Tibial artery (tissue), 4 donors: ENCODE measurements at regions not wholly inside any gene's neighbourhood (a gene's known extent, or its start where the extent isn't known, plus 50 kb on each side); places are given as distances from the start of the nearest gene placed in this dataset.
"Not testable (repeated sequence)": the region's sequence is repeated elsewhere in the genome, so short reads cannot be mapped to it uniquely, and the experiment has no call there.

Experiments used
- DNase-seq, 2 donors: peaks; one replicate each; pipeline ENCODE4 v3.0.0-alpha.2; 2019
- H3K27ac ChIP-seq, 2 donors: fragments of 200-600 bp; sonication (generic) in 1 of 2; 1 replicate in 1 of 2; 2 replicates in 1 of 2; pipeline ENCODE4 v1.5.1; 2018 to 2019; ENCODE audit warnings: mild to moderate bottlenecking in 1 of 2
- H3K27me3 ChIP-seq, 2 donors: fragments of 200-600 bp; sonication (generic) in 1 of 2; one replicate each; pipeline versions ENCODE4 v1.5.1 to v1.6.0; 2016 to 2019
- H3K36me3 ChIP-seq, 3 donors: fragments of 200-600 bp; sonication (generic) in 2 of 3; one replicate each; pipeline ENCODE4 v1.5.1; 2016 to 2019; ENCODE audit warnings: mild to moderate bottlenecking in 2 of 3
- H3K4me1 ChIP-seq, 4 donors: fragments of 200-600 bp; sonication (generic) in 2 of 4; 1 replicate in 3 of 4; 2 replicates in 1 of 4; pipeline ENCODE4 v1.5.1; 2016 to 2019
- H3K4me3 ChIP-seq, 2 donors: fragments of 200-600 bp; sonication (generic) in 1 of 2; 1 replicate in 1 of 2; 2 replicates in 1 of 2; pipeline ENCODE4 v1.5.1; 2018 to 2019; ENCODE audit warnings: mild to moderate bottlenecking in 2 of 2
- H3K9me3 ChIP-seq, 3 donors: fragments of 200-600 bp; sonication (generic) in 1 of 3; one replicate each; pipeline ENCODE4 v1.5.1; 2016 to 2019
- CTCF ChIP-seq, 2 experiments: fragments of 200-600 bp in 1 of 2; fragments of 450-650 bp in 1 of 2; IDR thresholded peaks; one replicate each; pipeline ENCODE4 v1.5.1; 2017 to 2019; ENCODE audit warnings: antibody characterized with exemption in 2 of 2, mild to moderate bottlenecking in 1 of 2, moderate library complexity in 1 of 2
- intact Hi-C: fragments of 100-400 bp; cut with DNase I; formaldehyde crosslinking; loops from one replicate; pipeline ENCODE4 v1.15.0; 2023; ENCODE audit warnings: low total_unique reads

GRCh38 chr5:145014109-145014508 is 821.0 kb downstream of the PRELID2 start:
- Histone ChIP-seq H3K36me3 (no peaks in the 10 kb centered on the region), H3K9me3 (no peaks in the 10 kb centered on the region), H3K27ac (no peak overlapping the region), H3K4me3 (no peak overlapping the region), H3K27me3 (no peaks in the 10 kb centered on the region), H3K4me1 (no peaks in the 10 kb centered on the region)
- DNase-seq, result no peak
- TF ChIP-seq CTCF (IDR thresholded peaks at IDR 0.05), result no peak
- intact Hi-C loops, result no loop called here

DNA sequence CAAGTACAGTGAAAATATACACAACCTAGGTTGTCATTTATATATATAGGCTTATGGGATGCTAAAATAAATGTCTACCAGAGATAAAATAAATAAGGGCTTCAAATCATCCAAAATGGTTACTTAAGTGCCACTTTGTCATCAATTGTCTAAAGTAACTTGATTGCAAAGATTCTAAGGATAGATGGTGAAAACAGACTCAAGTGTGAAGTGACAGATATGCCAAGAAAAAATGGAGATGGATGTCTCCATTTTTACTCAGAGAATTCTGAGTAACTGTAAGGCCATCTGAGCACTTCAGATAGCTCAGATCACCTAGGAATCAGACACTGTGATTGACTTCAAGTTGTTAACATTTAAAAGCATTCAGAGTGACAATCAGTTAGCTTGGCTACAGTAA is 824.3 kb downstream of the PRELID2 start:
- H3K4me1 ChIP-seq, result no peaks in the 10 kb centered on the region
- H3K4me3 ChIP-seq, result no peak overlapping the region
- no peak for TF ChIP-seq CTCF (IDR thresholded peaks at IDR 0.05)
- DNase-seq, result no peak
- H3K9me3 ChIP-seq, result no peaks in the 10 kb centered on the region
- no peaks in the 10 kb centered on the region for H3K27me3 ChIP-seq
- intact Hi-C loops, result no loop called here
- H3K27ac ChIP-seq, result no peak overlapping the region
- no peaks in the 10 kb centered on the region for H3K36me3 ChIP-seq

DNA sequence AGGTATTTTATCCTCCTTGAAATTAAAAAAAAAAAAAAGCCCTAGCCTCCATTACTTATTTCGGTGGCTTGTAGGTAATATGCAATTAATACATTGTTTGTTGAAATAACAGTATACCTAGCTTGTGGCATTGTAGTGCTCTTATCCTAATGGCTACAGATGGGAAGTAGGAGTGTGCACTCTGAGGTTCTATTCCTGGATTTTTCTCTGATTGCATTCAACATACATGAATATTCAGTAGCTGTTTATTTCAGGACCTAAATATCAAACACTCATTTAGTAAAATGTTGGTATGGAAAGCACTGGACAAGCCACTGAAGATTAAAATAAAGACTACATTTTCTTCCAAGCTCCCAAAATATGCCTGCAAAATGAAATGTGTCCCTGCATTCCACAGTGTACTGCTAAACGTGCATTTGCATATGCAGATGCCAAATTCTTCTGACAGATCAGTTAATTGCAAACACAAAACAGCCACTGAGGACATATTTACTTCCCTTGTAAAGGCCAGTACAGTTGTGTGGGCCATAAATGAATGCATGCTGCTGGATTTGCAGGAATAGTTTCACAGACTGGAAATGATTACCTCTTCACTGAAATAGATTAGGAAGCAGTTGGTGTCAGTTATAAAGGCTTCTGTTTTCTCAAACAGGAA is 826.1 kb downstream of the PRELID2 start:
- Histone ChIP-seq H3K27ac (no peak overlapping the region), H3K4me1 (no peaks in the 10 kb centered on the region), H3K9me3 (no peaks in the 10 kb centered on the region), H3K4me3 (no peak overlapping the region), H3K27me3 (no peaks in the 10 kb centered on the region), H3K36me3 (no peaks in the 10 kb centered on the region)
- no peak for TF ChIP-seq CTCF (IDR thresholded peaks at IDR 0.05)
- intact Hi-C loops, result no loop called here
- DNase-seq, result no peak

- H3K27me3 ChIP-seq, DNase-seq, H3K4me1 ChIP-seq, H3K36me3 ChIP-seq, H3K9me3 ChIP-seq, intact Hi-C loops, H3K4me3 ChIP-seq, H3K27ac ChIP-seq: not testable (repeated sequence)
Measured at GRCh38 chr5:144994356-144994755, 823.7 kb downstream of the KCTD16 start.

DNA sequence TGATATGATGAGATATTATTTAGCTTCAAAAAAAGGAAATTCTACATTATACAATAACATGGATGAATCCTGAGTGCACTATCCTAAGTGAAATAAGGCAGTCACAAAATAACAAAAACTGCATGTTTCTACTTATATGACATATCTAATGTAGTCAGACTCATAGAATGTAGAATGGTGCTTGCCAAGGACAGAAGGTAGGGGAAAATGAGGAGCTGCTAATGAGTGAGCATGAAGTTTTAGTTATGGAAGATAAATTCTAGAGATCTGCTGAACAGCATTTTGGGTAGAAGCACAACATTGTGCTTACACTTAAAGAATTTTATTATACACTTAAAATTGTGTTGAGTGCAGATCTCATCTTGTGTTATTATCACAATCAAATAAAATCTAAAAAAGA is 812.4 kb downstream of the KCTD16 start:
- H3K4me3 ChIP-seq, result no peak overlapping the region
- no peaks in the 10 kb centered on the region for H3K27me3 ChIP-seq
- H3K4me1 ChIP-seq, result no peaks in the 10 kb centered on the region
- TF ChIP-seq CTCF (IDR thresholded peaks at IDR 0.05), result no peak
- intact Hi-C loops, result no loop called here
- no peak overlapping the region for H3K27ac ChIP-seq
- DNase-seq, result no peak
- H3K36me3 ChIP-seq, result no peaks in the 10 kb centered on the region
- H3K9me3 ChIP-seq, result no peaks in the 10 kb centered on the region

GRCh38 chr5:144979516-144980264 is 809.0 kb downstream of the KCTD16 start:
- H3K9me3 ChIP-seq, result no peaks in the 10 kb centered on the region
- no peaks in the 10 kb centered on the region for H3K36me3 ChIP-seq
- H3K4me1 ChIP-seq, result no peaks in the 10 kb centered on the region
- H3K27me3 ChIP-seq, result no peaks in the 10 kb centered on the region
- DNase-seq, result no peak
- intact Hi-C loops, result no loop called here
- H3K27ac ChIP-seq, result no peak overlapping the region
- H3K4me3 ChIP-seq, result no peak overlapping the region
- TF ChIP-seq CTCF (IDR thresholded peaks at IDR 0.05), result no peak
